SK-N-SH (cell line): ENCODE measurements at regions not wholly inside any gene's neighbourhood (a gene's known extent, or its start where the extent isn't known, plus 50 kb on each side); places are given as distances from the start of the nearest gene placed in this dataset.

Experiments
- POLR2AphosphoS5 ChIP-seq: IDR thresholded peaks from 2 replicates; pipeline ENCODE4 v1.6.1; 2012; ENCODE audit warnings: low read depth, low read length
- TAF1 ChIP-seq: IDR thresholded peaks from 2 replicates; pipeline ENCODE4 v1.6.1; 2012; ENCODE audit warnings: low read depth, mild to moderate bottlenecking, low read length, moderate library complexity, borderline replicate concordance
- USF1 ChIP-seq: IDR thresholded peaks from 2 replicates; pipeline ENCODE4 v1.4.0; 2012; ENCODE audit warnings: low read depth, borderline replicate concordance
- TF ChIP-seq, protein P1 (sequence below): fragments of 200-600 bp; sonication (generic); IDR thresholded peaks from 2 replicates; pipeline ENCODE4 v1.6.1; 2017; ENCODE audit warnings: antibody characterized with exemption, mild to moderate bottlenecking, moderate library complexity
- TF ChIP-seq, protein P2 (sequence below): IDR thresholded peaks from 2 replicates; pipeline ENCODE4 v1.6.1; 2012; ENCODE audit warnings: mild to moderate bottlenecking, low read depth, low read length, moderate library complexity

DNA sequence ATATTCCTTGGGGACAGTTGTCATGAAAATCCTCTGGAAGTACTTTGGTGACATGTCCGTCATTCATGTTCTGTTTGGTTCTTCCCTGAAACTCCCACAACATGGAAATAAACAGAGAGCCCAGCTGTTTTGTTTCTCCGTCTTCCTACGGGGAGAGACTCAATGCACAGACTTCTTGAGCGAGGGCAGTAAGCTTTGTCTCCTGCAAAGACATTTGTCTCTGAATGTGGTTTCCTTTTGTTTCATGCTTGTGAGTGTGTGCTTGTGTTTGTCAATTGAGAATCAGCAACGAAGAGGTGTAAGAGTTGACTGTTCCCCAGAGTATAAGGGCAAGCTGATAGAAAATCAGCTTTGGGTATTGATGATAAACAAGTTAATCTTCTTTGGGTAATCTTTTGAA is 643.0 kb upstream of the RBFOX1 start:
- TF ChIP-seq, protein P1, sequence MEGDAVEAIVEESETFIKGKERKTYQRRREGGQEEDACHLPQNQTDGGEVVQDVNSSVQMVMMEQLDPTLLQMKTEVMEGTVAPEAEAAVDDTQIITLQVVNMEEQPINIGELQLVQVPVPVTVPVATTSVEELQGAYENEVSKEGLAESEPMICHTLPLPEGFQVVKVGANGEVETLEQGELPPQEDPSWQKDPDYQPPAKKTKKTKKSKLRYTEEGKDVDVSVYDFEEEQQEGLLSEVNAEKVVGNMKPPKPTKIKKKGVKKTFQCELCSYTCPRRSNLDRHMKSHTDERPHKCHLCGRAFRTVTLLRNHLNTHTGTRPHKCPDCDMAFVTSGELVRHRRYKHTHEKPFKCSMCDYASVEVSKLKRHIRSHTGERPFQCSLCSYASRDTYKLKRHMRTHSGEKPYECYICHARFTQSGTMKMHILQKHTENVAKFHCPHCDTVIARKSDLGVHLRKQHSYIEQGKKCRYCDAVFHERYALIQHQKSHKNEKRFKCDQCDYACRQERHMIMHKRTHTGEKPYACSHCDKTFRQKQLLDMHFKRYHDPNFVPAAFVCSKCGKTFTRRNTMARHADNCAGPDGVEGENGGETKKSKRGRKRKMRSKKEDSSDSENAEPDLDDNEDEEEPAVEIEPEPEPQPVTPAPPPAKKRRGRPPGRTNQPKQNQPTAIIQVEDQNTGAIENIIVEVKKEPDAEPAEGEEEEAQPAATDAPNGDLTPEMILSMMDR: no peak
- TF ChIP-seq TAF1 (no peak), POLR2AphosphoS5 (no peak), USF1 (no peak)
- TF ChIP-seq, protein P2, sequence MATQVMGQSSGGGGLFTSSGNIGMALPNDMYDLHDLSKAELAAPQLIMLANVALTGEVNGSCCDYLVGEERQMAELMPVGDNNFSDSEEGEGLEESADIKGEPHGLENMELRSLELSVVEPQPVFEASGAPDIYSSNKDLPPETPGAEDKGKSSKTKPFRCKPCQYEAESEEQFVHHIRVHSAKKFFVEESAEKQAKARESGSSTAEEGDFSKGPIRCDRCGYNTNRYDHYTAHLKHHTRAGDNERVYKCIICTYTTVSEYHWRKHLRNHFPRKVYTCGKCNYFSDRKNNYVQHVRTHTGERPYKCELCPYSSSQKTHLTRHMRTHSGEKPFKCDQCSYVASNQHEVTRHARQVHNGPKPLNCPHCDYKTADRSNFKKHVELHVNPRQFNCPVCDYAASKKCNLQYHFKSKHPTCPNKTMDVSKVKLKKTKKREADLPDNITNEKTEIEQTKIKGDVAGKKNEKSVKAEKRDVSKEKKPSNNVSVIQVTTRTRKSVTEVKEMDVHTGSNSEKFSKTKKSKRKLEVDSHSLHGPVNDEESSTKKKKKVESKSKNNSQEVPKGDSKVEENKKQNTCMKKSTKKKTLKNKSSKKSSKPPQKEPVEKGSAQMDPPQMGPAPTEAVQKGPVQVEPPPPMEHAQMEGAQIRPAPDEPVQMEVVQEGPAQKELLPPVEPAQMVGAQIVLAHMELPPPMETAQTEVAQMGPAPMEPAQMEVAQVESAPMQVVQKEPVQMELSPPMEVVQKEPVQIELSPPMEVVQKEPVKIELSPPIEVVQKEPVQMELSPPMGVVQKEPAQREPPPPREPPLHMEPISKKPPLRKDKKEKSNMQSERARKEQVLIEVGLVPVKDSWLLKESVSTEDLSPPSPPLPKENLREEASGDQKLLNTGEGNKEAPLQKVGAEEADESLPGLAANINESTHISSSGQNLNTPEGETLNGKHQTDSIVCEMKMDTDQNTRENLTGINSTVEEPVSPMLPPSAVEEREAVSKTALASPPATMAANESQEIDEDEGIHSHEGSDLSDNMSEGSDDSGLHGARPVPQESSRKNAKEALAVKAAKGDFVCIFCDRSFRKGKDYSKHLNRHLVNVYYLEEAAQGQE: no peak
